GM20000 (cell line): ENCODE measurements at regions not wholly inside any gene's neighbourhood (a gene's known extent, or its start where the extent isn't known, plus 50 kb on each side); places are given as distances from the start of the nearest gene placed in this dataset.

ENCODE experiments used
- DNase-seq: peaks from one replicate; pipeline ENCODE4 v3.0.0; 2012; ENCODE audit warnings: low spot score
- TF ChIP-seq, protein P1 (sequence below): IDR thresholded peaks from 2 replicates; pipeline ENCODE4 v1.5.1; 2012; ENCODE audit warnings: mild to moderate bottlenecking, control low read depth; ENCODE audit errors: extremely low read depth, missing control alignments

DNA sequence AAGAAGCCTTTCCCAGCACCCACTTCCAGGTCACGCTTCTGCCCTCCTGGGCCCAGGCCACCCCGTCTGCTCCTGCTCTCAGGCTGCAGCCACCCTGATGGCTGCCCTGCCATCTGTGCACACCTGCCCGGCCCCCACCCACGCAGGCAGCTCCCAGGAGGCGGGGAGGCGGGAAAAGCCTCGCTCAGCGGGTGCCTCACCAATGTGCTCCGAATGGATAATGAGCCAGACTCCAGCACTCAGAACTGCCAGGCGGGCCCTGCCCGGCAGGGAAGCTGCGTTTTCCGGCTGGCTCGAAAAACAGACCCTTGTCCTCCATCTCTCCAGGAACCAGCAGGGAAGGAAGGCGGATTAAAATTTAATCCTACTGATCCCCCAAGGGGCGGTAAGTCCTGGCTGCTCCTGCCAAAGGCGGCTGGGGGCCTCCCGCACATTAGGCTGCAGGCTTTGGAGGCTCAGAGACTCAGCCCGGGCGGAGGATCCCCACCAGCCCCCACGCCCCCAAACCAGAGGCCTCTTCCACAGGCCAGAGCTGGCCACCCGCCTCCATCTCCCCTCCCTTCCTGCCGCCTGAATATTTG lies 104.0 kb downstream of the NCOR2 start:
- TF ChIP-seq, protein P1, sequence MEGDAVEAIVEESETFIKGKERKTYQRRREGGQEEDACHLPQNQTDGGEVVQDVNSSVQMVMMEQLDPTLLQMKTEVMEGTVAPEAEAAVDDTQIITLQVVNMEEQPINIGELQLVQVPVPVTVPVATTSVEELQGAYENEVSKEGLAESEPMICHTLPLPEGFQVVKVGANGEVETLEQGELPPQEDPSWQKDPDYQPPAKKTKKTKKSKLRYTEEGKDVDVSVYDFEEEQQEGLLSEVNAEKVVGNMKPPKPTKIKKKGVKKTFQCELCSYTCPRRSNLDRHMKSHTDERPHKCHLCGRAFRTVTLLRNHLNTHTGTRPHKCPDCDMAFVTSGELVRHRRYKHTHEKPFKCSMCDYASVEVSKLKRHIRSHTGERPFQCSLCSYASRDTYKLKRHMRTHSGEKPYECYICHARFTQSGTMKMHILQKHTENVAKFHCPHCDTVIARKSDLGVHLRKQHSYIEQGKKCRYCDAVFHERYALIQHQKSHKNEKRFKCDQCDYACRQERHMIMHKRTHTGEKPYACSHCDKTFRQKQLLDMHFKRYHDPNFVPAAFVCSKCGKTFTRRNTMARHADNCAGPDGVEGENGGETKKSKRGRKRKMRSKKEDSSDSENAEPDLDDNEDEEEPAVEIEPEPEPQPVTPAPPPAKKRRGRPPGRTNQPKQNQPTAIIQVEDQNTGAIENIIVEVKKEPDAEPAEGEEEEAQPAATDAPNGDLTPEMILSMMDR = no peak
- no peak for DNase-seq

DNA sequence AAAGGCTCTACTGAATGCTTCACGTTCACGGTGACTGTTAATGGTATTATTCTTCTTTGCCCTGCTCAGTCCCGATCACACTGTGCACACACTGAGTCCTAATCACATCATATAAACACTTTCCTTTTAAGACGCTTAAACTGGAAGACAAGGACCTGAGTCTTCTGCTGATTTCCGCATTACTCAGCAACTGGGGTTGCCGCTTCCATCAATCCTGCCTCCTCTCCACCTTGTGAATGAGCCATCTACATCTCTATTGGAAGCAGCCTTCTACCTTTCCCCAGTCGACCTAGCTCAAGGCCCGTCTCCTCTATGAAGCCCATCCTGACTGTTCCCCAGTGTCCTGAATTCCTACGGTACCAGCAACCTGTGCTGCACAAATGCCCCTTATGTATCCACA lies 104.7 kb downstream of the NCOR2 start:
- DNase-seq = no peak
- TF ChIP-seq, protein P1 = no peak

DNA sequence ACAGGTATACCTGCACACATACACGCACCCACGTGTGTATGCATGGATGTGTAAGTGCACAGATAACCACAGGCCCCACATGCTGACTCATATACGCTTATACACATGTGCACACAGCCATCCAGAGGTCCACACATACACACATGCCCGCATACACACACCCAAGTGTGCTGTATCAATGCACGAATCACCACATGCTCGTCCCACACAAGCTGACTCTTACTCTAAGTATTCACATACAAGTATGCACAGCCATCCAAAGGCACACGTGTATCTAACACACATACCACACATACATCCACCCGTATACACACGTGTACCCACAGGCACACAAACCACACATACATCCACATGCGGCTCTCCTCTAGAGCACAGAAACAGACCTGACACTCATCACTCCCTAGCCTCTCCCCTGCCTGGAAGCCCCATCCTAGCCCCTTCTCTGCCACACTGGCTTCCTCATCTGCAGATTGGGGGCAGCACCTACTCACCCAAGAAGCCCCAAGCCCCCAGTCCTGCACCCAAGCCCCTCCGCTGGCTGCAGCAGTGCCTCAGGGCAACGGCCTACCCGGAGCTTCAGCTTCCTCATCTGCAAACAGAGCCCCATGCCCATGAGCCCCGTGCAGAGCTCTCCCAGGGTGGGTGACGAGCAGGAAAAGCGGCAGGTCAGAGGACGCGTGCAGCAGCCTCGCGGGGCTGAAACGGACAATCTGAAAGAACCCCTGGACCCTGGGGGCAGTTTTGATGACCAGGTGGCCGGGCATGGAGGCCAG lies 105.4 kb downstream of the NCOR2 start:
- no peak for DNase-seq
- TF ChIP-seq, protein P1 = no peak

DNA sequence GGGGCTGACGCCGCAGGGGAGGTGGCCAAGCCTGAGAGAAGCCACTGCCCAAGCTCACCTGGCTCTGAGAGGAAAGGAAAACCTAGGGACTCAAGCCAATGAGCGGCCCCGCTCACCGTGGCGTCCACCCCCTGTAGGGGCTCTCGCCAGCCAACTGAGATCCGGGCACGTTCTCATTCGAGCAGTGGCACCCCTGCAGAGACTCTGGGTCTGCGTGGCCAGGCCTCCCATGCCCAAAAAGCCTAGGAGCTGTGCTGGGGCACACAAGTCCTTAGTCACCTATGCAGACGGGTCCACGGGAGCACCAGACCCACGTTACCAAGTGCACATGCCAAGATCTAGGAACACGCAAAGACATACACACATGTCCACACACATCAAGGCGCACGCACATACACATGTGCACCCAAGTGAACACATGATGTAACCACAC lies 106.2 kb downstream of the NCOR2 start:
- no peak for DNase-seq

DNA sequence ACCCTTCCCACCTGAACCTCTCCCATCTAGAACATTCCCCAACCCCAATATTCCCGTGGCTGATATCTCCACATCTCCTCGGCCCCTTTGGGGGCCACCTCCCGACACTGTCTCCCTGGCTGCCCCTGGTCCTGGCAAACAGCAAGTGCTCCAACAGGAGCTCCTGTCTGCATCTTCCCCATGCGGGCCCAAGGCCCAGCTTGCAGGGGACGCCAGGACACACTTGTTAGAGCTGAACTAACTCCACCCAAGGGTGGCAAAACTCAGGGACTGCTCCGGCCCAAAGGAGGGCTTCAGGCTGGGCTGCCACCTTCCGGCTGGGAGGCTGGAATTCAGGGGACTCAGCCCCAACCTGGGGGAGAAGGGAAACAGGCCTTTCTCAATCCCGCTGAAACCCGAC lies 106.6 kb downstream of the NCOR2 start:
- TF ChIP-seq, protein P1 = no peak
- DNase-seq = no peak

More for the DNA sequence above, 106.2 kb downstream of the NCOR2 start:
- TF ChIP-seq, protein P1 = no peak

DNA sequence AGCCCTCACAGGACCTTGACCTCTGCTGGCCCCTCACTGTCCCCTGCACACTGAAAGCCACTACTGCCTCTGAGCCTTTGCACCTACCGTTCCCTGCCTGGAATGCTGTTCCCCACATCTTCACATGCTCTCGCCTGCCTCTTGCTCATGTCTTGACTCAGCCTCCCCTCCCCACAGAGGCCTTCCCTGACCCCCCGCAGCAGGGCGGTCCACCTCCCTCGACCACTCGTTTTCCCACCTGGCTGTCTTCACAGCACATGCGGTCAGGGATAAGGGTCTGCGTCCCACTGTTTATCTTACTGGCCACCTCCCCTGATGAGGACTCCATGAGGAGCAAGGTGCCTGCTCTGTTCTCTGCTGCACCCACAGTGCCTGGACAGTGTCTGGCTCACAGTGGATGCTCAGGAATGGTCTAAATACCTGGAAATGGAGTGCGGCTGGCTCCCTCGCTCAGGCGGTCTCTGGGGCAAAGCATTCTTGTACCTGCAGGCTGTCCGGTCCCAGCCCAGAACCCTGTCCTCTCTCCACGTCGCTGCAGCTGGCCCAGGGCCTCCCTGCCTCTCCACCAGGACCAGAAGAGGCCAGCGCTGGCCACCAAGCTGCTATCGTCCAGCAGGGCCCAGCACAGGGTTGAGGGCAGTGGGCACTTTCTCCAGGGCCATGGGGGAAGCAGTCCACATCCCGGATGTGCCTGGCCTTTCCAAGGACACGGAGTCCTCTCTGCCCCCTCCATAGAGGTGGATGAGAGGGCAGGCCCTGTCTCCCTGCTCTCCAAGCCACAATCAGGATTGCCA lies 107.4 kb downstream of the NCOR2 start:
- DNase-seq = no peak
- TF ChIP-seq, protein P1 = no peak
